ENCODE measurements at regions not wholly inside any gene's neighbourhood (a gene's known extent, or its start where the extent isn't known, plus 50 kb on each side); places are given as distances from the start of the nearest gene placed in this dataset.

DNA sequence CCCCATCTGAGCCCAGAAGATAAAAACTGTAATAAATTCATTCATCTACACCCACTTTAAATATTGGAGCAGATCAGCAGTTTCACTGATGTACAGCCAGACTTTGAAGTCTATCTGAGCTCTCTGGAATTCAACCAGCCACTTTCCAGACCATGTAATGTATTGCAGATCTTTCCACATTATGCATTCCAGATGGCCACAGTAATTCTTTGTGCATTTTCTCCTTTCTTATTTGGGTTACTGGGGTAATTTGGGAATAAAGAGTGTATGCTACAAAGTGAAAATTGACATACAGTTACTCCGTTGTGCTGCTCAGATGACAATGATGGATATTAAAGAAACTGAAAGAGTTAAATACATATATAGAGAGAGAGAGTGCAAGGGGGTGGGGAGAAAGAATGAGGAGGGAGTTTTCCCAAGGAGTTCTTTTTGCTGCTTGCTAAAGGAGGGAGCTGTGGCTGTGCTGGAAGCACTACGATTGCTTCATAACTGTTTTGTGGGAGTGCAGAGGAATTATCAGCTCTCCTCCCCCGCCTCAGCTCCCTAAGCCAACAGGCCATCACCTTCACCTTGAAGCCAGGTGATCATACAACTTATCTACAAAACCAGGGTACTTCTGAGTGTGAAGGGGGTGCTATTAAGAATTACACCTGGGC is 152.8 kb downstream of the GAS1 start:
- DNase-seq, result no peak

DNA sequence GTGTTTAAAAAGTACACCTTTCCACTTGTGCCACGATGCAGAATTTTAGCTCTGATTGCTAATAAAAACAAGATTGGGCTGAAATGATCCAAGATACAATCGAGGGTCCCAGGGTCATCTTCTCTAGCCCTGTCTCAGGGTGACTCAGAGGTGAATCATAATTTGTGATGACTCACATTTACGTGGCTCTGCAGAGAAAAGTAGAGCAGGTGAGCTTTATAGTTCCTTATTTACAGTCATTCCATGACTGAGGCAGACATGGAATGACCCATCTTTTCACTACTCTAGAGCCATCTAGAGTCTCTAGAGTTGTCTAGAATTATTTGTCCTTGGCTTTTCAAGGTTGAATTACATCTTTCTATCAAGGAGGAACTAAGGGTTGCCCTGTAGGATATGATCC is 155.2 kb downstream of the GAS1 start:
- DNase-seq, result no peak

DNA sequence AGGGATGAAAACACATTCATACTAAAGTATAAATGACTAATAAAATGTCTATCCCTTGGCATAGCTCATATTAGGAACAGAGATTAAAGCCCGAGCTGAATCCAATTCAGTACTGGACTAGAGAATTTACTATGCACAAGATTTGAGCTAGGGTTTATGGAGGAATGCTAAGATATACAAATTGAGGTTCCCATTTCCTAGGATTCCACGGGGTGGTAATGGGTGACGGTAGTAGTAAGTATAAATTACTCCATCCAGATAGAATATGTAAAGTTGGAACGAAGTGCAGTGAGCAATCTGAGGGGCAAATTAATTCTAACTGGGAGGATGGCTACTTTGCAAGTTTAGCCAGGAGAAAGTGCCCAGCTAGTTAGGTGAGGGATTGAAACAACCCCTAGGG is 156.5 kb downstream of the GAS1 start:
- no peak for DNase-seq

DNA sequence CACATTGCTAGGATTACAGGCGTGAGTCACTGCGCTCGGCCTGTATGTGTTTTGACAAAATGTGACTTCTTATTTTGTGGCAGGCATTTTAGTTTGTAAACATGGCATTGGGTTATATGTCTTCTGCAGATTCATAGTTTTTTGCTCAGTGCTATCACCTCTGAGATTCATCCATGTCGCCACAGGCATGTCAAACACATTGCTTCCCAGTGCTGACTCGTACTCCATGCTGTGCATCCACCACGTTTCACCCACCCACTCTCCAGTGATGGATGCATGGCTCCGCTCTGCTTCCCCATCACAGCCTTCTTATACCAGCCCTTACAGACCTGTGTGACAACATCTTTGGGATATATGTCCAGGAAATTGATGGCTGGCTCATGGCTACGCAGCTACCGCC is 158.8 kb downstream of the GAS1 start:
- DNase-seq, result no peak

DNA sequence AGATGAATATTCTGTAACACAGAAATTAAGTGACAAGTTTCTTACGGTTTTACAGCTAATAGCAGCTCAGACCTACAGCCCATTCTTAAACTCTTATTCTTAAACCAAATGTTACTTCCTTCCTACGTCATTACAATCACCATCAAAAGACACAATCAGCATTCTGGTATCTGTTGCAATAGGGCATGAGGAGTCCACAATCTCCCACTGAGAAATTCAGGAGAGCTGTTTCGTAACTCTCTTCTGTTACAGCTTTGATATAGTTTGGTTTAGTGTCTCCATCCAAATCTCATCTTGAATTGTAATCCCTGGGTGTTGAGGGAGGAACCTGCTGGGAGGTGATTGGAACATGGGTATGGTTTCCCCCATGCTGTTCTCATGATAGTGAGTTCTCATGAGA is 163.4 kb downstream of the GAS1 start:
- no peak for DNase-seq

DNA sequence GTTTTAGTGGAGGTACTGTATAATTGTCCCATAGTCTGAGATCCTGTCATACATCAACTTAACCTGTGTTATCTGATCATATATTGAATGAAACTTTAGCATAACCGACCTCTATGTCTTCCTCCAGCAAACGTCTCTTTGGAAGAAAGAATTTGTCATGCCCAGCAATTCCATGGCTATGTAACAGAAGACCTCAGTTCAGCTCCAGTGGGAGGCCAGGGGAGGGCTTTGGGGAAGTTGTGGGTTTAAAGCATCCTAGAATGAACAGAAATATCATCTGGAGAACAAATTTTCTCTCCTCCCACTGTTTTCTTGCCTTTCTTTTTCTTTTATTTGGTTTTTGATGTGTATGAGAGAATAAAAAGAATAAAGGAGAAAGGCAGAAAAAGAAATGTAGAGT is 164.5 kb downstream of the GAS1 start:
- no peak for DNase-seq

DNA sequence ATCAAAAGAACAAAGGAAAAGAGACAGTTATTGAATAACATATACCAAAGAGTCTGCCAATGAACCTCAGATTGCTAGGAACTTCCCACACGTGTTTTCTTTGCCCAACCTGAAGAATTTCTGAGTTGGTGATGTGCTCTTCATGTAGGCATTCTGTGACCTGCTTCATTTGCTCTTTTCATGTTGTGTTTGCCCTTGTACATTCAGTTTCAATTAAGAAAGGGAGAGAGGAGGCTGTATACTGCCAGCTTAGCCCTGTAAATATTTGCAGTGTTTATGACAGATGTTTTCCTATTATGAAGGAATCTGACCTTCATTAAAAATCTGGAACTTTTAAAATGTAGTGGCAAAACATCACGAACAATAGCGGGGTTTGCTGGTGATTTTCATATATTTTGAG is 168.5 kb downstream of the GAS1 start:
- DNase-seq, result no peak

DNA sequence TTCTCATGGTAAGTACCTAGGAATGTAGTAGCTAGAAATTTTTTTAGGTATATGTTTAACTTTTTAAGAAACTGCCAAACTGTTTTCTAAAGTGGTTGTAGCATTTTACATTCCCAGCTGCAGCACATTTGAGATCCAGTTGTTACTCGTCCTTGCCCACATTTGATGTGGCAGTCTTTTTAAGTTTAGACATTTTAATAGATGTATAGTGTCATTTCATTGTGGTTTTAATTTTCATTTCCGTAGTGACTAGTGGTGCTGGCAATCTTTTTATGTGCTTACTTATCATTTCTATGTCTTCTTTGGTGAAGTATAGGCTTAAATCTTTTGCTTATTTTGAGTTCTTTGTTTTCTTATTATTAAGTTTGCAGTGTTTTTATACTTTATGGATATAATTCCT is 171.6 kb downstream of the GAS1 start:
- no peak for DNase-seq

DNA sequence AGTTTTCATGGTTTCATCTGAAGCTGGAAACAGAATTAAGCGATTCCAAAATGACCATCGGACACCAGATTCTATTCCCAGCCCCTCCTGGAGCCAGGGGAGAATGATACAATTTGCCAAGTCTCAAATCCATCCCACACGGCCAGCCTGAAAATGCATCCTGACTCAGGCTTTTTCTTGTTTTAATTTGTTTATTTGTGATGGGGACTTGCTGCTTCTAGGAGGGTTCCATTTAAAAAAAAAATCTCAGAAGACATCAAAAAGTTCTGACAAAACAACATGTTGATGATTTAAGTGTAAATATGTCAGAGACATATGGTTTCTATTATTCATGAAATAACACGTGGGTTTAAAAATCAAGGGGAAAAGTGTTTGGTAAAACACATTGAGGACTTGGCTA is 173.2 kb downstream of the GAS1 start:
- no peak for DNase-seq

DNA sequence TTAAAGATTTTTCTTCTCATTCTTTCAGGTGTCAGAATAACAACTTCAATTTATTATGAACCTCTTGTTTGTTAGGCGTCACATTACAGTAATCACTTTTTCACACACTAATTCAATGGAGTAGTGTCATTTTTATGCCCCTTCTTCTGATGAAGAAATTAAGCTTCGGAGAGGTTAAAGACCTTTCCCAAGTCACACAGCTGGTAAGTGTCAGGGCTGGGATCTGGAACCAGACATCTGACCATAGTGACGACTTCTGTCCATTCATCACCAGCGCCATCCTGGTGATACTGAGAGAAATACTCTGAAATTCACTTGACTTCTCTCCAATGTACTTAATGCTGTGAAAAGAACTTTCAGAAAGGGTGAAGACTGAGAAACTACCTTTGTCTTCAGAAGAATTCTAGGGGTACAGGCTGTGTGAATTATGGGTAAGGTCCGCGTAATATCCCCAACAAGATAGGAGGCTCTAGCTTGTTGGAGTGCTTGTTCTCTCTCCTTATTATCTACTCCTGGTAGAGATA is 173.8 kb downstream of the GAS1 start:
- DNase-seq, result no peak

DNA sequence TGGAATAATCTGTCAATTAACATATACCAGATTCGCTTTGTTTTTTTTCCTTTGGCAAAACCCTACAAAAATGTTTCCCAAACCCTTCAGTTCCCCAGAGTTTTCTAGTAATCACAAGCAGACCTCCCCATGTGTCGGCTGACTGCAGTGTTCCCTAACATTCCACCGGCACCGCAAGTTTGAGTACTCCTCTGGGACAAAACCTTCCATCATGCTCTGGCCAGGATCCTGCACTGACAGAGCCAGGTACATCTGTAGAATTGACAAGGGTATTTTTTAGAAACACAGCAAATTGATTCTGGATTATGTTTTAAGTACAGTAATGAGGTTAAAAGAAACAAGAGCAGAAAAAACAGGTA is 174.7 kb downstream of the GAS1 start:
- no peak for DNase-seq

DNA sequence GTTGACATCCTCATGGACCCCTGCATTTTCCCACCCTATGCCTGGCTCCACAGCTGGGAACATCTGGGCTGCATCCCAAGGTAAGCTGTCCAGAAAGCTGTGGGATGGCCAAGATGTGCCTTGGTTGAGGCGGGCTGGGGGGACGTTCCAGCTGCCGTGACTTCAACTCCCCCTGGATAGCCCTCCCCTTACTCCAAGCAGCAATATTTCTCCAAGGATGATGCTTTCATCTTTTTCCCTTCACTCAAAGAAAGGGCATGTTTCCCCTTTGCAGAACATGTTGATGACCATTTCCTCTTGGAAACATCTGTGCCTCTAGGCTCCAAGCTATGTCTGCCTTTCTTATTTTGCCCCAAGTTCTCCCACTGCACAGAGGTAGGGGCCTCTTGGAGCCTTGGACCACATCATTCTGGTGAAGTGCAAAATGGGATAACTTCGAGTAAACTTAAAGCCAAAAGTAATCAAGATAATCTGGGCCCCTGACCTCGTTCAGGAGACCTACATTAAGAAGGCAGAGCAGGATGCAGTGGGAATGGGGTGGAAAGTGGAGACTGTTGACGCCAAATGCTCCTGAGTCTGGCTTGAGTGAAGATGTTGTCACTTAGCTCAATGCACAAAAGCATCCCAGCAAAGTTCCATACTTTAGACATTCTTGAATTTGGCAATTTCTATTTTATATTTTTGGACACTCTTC is 175.2 kb downstream of the GAS1 start:
- no peak for DNase-seq

DNA sequence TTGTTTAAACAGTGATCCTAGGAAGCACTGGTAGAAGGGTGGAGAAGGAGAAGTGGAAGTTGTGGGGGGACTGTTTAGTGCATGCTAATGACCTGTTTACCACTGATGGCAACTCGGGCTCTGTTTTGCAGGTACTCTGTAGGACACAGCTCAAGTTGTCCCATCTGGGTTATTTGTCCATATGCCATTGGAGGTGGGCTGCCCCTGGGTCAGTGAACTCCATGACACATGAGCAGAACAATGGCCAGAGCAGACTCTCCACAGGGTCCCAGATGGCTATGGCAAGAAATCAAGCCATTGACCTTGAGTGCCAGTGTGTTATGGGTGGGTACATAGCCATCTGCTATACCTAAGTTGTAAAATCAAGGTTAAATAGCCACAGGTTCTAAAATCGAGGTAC is 175.9 kb downstream of the GAS1 start:
- no peak for DNase-seq

DNA sequence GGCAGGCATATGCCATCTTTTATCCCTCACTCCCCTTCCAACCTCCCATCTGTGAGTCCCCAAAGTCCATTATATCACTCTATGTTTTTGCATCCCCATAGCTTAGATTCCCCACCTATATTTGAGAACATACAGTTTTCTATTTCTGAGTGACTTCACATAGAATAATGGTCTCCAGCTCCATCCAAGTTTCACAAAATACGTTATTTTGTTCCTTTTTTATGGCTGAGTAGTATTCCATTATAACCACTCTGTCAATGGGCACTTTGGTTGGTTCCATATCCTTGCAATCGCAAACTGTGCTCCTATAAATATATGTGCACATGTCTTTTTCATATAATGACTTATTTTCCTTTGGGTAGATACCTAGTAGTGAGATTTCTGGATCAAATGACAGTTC is 178.6 kb downstream of the GAS1 start:
- no peak for DNase-seq

DNA sequence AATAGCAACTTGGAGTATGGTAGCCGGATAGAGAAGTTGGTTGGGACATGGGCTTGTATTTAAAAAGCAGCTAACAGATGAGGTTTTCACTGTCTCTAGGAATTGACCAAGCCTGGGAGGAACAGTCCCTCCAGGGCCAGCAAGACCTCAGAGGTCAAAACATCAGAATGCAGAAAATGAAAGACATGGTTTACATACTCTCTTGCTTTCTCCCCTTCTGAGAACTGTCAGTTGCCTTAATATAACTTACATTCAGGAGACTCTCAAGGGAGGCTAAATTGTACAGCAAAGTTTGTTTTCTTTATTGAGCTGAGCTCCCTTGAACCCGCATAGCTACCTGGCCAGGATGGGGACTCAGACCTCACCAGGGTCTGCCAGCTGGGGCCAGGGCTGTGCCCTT is 179.3 kb downstream of the GAS1 start:
- DNase-seq, result no peak

DNA sequence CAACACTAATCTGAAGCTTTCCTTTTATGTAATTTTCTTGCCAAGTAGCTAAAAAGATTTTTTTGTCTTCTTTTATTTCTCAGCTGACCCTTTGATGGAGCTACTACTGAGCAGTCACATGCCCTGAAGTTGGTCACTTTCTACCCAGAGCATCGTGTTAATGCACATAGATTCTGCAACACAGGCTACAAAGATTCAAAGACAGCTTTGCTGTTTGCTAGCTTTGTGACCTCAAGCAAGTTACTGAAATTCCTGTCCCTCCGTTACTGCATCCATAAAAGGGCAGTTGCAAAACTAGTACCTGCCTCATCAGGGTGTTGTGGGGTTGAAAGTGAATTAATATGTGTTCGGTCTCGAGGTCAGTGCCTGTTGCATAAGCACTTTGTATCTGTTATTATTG is 179.9 kb downstream of the GAS1 start:
- no peak for DNase-seq

DNA sequence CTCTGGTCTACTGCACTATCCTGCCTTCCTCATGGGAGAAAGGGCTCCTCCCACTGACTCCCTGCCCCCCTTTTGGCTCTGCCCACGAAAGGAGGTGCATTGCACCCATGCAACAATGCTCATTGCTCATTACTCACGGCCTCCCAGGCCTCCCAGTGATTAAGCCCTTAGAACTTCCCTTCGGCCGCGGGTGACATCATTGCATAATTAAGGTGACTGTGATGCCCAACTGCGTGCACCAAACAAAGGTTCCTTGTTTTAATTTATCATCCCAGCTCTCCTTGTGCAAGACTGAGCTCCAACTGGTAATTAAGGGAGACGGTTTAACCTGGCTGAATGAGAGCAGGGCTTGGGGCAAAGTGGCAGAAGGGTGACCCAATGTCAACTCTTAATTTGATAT is 180.4 kb downstream of the GAS1 start:
- peak; percentile 71 for DNase-seq

DNA sequence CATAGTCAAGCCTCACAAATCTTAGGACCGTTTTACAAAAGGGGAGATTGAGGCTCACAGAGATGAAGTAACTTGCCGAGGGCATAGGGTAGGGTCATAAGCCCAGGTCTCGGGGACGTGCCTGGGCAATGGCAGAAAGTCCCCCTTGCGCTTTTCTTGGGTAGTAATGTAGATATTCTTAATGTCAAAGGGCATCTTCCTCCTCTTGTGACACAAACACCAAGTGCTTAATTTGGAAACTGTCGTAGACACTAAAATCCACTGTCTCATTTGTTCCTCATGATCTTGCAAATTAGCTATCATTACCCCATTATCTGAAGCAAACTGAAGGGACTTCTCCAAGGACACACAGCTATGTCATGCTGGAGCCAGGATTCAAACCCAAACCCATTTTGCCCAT is 180.8 kb downstream of the GAS1 start:
- no peak for DNase-seq

DNA sequence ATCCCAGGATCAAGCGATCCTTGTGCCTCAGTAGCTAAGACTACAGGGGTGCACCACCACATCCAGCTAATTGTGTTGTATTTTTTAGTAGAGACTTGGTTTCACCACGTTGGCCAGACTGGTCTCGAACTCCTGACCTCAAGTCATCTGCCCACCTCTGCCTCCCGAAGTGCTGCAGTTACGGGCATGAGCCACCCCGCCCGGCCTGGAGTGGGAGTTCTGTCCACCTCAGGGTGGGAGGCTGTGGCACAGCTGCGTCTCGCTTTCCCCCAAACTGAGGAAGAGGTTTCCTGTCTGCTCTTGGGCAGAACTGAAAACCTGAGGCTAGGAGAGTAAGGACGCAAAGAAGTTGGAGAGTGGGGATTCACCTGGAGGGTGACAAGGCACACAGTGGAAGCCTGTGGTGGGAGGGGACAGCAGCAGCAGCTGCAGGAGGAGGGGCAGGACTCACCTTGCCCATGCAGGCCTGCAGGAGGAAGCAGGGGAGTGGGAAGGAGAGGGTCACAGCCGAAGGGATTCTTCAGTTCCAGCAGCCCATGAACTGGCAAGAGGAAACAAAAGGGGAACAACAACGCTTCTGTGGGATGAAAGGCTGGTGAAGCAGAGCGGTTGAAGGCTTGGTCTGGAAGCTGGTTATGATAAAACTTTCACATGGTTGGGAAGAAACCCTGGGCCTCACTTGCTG is 181.4 kb downstream of the GAS1 start:
- no peak for DNase-seq

DNA sequence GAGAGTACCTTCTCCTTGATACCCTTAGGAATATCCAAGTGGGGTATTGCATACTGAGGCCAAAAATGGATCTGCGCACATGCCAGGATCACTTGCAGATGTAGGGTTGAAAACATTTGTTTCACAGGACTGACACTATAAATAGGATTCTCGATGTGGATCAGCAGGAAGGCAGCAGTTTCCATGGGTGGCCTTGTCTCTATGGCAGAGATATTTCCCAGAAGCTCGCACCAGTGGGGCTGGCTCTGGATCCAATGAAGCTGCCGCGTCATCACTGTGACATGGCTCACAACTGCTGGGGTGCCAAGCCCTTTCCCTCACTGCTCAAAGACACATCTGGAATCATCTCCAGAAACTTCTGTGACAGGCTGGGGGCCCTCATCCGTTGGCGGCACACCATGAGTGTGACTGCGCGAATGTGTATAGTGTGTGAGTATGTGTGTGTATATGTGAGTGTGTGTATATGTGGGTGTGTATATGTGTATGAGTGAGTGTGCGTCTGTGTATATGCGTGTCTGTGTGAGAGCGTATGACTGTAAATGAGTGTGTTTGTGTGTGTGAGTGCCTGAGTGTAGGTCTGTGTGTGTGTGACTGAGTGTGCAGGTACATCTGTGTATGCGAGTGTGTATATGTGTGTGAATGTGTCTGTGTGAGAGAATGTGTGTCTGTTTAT is 182.5 kb downstream of the GAS1 start:
- no peak for DNase-seq

DNA sequence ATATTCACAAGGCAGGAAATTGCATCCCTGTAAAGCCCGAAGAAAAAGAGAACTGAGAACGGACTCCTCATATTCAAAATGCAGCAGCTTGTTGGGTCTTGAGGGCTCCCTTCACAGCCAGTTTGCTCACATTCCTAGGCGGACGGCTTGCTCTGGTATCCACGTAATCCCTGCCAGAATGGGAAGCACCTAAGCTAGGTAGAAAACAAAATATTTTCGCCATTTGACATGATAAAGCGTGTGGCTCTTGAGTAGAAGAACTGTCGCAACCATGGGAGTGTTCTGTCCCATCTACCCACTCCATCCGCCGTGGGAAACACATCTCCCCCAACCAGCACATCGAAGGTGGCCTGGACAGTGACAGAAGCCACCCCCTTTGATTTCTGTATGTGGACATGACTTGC is 183.1 kb downstream of the GAS1 start:
- no peak for DNase-seq

DNA sequence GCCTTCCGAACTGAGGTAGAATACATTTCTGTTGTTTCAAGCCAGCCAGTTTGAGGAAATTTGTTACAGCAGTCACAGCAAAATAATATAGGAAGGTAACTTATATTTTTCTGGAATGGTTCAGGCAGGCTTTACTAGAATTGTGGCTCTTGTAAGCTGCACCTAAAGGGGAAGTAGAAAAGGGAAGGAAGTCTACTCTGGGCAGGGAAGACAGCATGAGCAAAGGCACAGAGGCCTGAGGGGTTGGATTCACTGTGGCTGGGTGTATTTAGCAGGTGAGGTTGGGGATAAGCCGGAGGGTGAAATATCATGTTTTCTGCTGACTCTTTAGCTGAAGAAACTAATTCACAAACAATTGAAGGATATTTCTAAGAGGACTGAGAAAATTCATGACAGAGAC is 183.5 kb downstream of the GAS1 start:
- peak; percentile 7 for DNase-seq

DNA sequence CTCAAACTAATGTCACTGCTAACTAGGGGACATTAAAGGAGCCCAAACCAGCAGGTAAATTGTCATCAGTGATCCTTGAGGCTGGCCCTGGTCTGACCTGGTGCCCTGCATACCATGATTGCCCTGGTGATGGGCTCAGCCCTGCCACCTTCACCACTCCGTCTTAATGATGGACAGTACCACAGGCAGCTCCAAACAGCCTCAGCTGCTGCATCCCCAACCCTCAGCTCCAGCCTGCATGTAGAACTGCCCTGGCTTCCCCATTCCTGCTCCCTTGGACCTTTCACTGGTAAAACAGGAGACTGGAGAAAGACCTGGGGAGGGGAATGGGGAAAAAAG is 190.0 kb downstream of the GAS1 start:
- no peak for DNase-seq

Data from CD4-positive, alpha-beta T cell treated with Interferon gamma for 1 hour (primary cell).